ENCODE measurements at regions not wholly inside any gene's neighbourhood (a gene's known extent, or its start where the extent isn't known, plus 50 kb on each side); places are given as distances from the start of the nearest gene placed in this dataset.
A peak's percentile ranks its signal among the peaks of the same experiment; 100 is the strongest.

DNA sequence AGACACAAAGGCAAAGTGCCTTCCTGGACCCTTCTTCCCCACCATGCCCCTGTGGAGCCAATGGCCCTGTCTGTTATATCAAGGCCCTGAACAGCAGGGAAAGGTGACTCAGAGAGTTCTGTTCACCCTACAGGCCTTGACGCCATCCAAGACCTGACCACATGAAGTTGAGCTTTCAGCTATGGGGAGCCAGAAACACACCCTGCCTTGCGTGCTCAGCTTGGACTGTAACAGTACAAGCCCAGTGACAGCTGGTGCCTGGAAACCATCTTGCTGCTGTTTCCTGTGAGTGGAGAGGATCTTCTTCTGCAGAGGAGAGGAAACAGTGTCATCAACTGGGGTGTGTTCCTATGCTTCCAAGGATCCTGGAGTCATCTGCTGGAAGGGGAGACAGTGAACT is 165.0 kb upstream of the IRF2BP2 start:
- TF ChIP-seq, protein P1, sequence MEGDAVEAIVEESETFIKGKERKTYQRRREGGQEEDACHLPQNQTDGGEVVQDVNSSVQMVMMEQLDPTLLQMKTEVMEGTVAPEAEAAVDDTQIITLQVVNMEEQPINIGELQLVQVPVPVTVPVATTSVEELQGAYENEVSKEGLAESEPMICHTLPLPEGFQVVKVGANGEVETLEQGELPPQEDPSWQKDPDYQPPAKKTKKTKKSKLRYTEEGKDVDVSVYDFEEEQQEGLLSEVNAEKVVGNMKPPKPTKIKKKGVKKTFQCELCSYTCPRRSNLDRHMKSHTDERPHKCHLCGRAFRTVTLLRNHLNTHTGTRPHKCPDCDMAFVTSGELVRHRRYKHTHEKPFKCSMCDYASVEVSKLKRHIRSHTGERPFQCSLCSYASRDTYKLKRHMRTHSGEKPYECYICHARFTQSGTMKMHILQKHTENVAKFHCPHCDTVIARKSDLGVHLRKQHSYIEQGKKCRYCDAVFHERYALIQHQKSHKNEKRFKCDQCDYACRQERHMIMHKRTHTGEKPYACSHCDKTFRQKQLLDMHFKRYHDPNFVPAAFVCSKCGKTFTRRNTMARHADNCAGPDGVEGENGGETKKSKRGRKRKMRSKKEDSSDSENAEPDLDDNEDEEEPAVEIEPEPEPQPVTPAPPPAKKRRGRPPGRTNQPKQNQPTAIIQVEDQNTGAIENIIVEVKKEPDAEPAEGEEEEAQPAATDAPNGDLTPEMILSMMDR (IDR thresholded peaks at IDR 0.05; ENCODE audit: extremely low read depth, missing control alignments): no peak
- no peak for DNase-seq (ENCODE audit: low spot score)

- TF ChIP-seq, protein P1 (IDR thresholded peaks at IDR 0.05; ENCODE audit: extremely low read depth, missing control alignments): no peak
- no peak for DNase-seq (ENCODE audit: low spot score)
Measured at GRCh38 chr1:234773936-234774677, 164.1 kb upstream of the IRF2BP2 start.

- TF ChIP-seq, protein P1 (IDR thresholded peaks at IDR 0.05; ENCODE audit: extremely low read depth, missing control alignments): no peak
- DNase-seq (ENCODE audit: low spot score): peak; percentile 83
Measured at GRCh38 chr1:234772345-234773147, 162.6 kb upstream of the IRF2BP2 start.

DNA sequence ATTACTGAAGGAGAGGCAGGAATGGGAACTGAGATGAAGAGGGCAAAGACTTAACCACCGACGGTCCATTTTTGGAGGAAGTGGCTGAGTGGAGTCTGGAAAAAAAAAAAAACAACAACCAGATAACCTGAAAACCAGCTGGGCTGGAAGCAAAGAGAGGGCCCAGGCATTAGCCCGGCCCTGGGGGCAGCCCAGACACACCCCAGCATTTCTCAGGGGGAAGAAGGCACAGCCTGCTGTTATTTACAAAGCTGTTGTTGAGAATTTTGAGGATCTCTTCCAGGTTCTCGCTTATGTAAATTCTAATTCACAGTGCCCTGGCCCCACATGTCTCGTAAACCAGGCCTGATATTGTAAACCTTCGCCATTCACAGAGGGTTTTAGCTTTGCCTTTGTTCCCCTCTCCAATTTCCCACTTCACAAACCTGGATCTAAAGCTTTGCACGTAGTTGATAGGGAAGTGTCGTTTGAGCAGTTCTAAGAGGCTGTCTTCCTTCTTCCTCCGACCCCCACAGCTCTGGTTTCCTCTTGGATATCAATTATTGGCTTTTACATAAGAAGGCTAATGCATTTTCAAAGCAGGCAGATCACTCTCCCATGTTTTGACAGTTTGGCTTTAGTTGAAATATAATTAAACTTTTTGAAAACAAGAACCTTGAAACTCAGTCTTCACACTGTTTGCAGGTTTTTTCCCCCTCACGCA is 161.8 kb upstream of the IRF2BP2 start:
- TF ChIP-seq, protein P1 (IDR thresholded peaks at IDR 0.05; ENCODE audit: extremely low read depth, missing control alignments): no peak
- DNase-seq (ENCODE audit: low spot score): no peak

DNA sequence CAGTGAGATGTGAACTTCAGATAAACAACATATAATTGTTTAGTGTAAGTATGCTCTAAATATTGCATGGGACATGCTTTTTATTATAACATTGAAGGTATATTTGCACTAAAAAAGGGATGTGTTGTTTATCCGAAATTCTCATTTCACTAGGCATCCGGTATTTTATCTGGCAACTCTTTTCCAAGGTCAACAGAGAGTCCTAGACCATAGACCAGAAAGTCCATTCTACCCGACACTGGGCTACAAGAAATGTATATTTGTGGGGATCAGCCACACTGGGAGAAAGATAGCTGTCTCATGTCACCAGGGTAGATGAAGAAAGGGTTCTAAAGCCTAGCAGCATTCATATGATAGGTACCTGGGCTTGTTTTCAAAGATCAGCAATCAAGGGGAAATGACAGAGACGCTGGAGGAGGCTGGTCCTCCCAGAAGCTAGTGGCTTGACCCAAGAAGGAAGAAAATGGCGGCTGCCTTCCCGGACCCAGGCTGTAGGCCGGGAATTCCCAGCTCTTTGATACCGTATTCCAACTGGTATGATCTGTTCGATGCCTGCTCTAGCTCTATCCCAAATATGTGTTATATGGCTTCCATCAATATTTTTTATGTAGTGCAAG is 161.1 kb upstream of the IRF2BP2 start:
- TF ChIP-seq, protein P1 (IDR thresholded peaks at IDR 0.05; ENCODE audit: extremely low read depth, missing control alignments): no peak
- no peak for DNase-seq (ENCODE audit: low spot score)

GRCh38 chr1:234769986-234770795 is 160.2 kb upstream of the IRF2BP2 start:
- TF ChIP-seq, protein P1 (IDR thresholded peaks at IDR 0.05; ENCODE audit: extremely low read depth, missing control alignments): no peak
- DNase-seq (ENCODE audit: low spot score): no peak
